GM21717 (cell line): ENCODE measurements at regions not wholly inside any gene's neighbourhood (a gene's known extent, or its start where the extent isn't known, plus 50 kb on each side); places are given as distances from the start of the nearest gene placed in this dataset.
"Not testable (repeated sequence)": the region's sequence is repeated elsewhere in the genome, so short reads cannot be mapped to it uniquely, and the experiment has no call there.

Experiments used
- ATAC-seq: cut with Tn5 transposase; IDR thresholded peaks from one replicate; pipeline ENCODE4 v1.9.1; 2021; ENCODE audit warnings: mild to moderate bottlenecking, moderate library complexity; ENCODE audit not compliant: unreplicated experiment

DNA sequence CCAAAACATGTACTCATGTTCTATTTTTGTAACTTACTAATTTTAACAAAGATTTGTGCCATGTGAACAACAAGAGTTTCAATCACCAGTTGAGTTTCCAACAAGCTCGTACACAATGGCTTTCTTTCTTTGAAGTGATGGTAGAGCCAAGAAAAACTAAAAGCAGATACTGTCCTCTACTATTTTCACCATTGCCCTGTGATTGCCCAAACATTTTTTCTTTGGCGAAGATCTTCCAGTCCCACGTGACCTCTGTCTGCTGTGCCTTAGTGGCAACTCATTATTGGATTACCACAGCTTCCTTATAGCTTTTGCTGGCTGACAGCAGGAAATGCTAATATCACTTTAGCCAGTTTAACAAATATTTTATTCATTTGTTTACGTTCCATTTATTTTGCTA lies 1147.1 kb downstream of the STIM2 start:
- no peak for ATAC-seq

GRCh38 chr4:28009541-28009940 lies 1148.9 kb downstream of the STIM2 start:
- ATAC-seq, result no peak

DNA sequence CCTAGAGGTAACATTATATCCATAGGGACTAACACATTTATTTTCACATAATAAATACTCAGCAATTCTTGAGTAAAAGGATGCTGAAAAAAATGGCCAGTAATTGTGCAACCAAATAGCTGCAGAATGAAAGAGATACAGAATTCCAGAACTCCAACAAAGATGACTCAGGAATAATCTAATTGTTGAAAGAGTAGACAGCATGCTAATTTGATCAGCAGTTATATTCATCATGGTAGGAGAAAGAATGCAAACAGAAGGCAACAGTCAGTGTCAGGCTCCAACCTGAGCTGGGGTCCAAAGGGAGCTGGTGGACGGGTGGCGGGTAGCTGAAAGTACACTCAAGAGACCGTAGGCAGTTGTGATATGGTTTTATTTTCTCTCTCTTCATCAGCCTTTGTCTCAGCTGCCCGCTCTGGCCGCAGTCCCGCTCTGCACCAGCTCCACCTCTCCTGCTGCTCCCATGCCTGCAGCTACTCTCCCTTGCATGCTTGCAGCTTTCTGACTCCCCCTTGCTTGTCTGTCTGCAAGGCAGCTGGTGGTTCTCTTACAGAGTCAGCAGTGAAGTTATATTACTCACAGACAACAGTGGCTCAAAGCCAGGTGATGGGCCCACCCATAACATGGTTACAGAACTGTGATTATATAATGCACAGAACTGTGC lies 1150.1 kb downstream of the STIM2 start:
- ATAC-seq, result no peak

- no peak for ATAC-seq
Observed at GRCh38 chr4:28014469-28014868, 1153.8 kb downstream of the STIM2 start.

GRCh38 chr4:28015996-28016395 lies 1155.4 kb downstream of the STIM2 start:
- ATAC-seq, result no peak

DNA sequence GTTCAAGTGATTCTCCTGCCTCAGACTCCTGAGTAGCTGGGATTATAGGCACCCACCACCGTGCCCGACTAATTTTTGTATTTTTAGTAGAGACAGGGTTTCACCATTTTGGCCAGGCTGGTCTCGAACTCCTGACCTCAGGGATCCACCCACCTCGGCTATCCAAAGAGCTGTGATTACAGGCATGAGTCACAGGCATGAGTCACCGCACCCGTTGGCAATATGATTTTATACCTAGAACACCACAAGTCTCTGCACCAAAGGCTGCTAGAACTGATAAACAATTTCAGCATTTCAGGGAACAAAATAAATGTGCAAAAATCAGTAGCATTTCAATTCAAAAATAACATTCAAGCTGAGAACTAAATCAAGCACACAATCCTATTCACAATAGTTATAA lies 1177.6 kb downstream of the STIM2 start:
- ATAC-seq, result not testable (repeated sequence)

DNA sequence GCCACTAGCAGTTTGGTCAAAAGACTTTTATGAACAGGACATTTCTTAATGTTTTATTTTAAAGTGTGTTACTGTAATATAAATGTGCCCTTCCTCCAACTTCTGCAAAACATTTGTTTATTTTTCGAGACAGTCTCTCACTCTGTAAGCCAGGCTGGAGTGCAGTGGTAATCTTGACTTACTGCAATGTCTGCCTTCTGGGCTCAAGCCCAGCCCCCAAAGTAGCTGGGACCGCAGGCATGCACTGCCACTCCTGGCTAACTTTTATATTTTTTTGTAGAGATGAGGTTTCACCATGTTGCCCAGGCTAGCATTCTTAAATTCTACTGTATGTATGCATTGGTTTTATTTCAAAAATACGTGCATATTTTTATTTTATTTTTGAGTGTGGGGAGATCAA lies 1201.9 kb downstream of the STIM2 start:
- ATAC-seq, result no peak

GRCh38 chr4:28073860-28074555 lies 1213.4 kb downstream of the STIM2 start:
- ATAC-seq, result no peak

DNA sequence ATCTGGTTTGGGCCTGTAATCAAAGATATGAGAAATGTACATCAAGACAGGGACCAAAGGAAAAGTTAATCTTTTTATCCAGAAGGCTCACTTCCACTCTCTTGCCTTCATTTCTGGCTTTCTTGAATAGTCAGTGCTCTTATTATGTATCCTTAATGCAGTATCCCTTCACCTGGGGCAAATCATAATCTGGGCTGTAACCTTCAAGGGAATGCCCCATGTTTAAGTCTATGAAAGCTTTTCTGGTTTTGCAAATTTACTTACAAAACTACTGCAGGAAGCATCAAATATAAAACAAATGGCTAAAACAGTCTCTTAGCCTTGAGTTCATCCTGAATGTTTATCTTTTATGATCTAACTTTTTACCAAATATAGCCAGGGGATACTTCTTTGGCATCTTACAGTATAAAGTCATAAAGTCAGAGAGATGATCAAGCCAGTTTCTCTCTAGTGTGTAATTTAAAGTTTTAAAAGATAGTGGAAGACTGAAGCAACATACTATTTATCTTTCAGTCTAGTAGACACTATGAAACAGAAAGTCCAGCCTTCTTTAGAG lies 1214.8 kb downstream of the STIM2 start:
- no peak for ATAC-seq

DNA sequence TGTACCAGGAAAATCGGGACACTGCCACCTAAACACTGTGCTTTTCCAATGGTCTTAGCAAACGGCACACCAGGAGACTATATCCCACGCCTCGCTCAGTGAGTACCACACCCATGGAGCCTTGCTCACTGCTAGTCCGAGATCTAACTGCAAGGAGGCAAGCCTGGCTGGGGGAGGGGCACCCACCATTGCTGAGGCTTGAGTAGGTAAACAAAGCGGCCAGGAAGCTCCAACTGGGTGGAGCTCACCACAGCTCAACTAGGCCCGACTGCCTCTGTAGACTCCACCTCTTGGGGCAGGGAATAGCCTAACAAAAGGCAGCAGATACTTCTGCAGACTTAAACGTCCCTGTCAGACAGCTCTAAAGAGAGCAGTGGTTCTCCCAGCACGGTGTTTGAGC lies 1216.6 kb downstream of the STIM2 start:
- ATAC-seq, result not testable (repeated sequence)

DNA sequence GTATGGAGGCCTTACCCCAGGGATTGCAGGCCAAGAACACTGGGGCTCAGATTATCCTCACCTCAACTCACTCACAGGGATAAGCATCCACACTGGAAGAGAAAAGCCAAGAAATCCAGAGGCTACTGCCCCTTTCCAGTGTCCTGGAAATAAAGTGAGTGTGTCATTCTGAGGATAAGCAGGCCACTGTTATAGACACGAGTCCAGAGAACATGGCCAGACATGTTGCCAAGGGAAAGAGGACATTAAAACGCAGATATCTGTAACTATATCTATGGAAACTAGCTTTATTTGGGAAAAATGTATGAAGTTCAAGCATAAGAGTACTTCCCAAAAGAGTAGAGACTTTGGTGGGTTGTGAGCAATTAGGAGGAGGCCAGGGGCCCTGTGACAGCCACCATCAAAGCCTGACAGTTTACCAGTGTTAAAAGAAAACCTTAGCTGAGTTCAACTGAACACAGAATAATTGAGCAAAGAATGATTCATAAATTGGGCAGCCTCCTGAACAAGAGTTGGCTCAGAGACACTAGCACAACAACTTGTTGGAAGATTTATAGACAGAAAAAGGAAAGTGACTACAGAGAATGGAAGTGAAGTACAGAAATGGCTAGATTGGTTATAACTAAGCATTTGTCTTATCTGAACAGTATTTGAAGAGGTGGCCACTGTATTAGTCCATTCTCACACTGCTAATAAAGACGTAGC lies 1222.2 kb downstream of the STIM2 start:
- no peak for ATAC-seq

DNA sequence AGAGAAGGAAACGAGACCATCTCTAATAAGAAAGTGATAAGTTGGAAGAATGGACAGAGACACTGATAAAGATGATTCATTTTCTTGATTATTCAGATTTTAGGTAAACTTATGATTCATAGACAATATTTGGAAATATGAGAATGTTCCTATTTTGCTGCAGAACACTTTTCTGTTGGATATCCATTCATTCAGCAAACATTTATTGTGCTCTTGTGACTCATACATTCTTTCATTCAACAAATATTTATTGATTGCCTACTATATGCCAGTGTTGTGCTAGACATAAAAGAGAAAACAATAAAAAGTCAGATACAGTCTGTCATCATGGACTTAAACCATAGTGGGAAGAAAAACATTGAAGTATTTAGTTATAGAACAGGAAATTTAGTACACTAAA lies 1232.0 kb downstream of the STIM2 start:
- no peak for ATAC-seq

- ATAC-seq, result no peak
Observed at GRCh38 chr4:28093071-28093470, 1232.4 kb downstream of the STIM2 start.

GRCh38 chr4:28101583-28101982 lies 1240.9 kb downstream of the STIM2 start:
- ATAC-seq, result no peak

GRCh38 chr4:28105271-28105859 lies 1244.7 kb downstream of the STIM2 start:
- no peak for ATAC-seq

GRCh38 chr4:28106155-28106554 lies 1245.5 kb downstream of the STIM2 start:
- no peak for ATAC-seq

- no peak for ATAC-seq
Observed at GRCh38 chr4:28109801-28110200, 1249.2 kb downstream of the STIM2 start.

DNA sequence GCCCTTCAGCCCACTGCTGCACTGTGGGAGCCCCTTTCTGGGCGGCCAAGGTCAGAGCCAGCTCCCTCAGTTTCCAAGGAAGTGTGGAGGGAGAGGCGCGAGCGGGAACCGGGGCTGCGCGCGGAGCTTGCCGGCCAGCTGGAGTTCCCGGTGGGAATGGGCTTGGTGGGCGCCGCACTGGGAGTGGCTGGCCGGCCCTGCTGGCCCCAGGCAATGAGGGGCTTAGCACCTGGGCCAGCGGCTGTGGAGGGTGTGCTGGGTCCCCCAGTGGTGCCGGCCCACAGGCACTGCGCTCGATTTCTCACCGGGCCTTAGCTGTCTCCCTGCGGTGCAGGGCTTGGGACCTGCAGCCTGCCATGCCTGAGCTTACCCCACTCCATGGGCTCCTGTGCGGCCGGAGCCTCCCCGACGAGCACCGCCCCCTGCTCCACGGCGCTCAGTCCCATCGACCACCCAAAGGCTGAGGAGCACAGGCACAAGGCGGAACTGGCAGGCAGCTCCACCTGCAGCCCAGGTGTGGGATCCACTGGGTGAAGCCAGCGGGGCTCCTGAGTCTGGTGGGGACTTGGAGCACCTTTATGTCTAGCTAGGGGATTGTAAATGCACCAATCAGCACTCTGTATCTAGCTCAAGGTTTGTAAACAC lies 1252.2 kb downstream of the STIM2 start:
- ATAC-seq, result not testable (repeated sequence)

GRCh38 chr4:28113586-28113985 lies 1252.9 kb downstream of the STIM2 start:
- not testable (repeated sequence) for ATAC-seq

GRCh38 chr4:28116526-28117083 lies 1256.0 kb downstream of the STIM2 start:
- not testable (repeated sequence) for ATAC-seq
